Fibroblast of upper back skin (primary cell): ENCODE measurements at regions not wholly inside any gene's neighbourhood (a gene's known extent, or its start where the extent isn't known, plus 50 kb on each side); places are given as distances from the start of the nearest gene placed in this dataset.

Source experiments
- DNase-seq: peaks from one replicate; pipeline ENCODE4 v3.0.0-alpha.2; 2013

DNA sequence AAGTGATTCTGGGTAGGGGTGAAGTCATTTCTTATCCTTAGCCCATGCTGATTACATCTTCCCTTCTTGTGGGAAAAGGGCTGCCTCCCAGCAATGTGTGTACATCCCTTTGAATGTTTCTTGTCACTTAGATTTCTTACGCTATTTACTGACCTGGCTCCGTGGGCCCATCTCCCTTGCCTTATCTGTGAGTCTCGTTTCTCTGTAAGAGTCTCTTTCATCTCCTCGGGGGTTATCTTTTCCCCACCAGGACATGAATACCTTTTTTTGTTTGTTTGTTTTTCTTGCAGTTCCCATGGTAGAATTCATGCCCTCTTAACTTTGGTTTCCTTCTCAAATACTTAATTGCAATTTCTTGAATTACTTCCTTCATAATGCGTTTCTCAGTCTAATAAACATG lies 107.7 kb downstream of the BAMBI start:
- DNase-seq = no peak

DNA sequence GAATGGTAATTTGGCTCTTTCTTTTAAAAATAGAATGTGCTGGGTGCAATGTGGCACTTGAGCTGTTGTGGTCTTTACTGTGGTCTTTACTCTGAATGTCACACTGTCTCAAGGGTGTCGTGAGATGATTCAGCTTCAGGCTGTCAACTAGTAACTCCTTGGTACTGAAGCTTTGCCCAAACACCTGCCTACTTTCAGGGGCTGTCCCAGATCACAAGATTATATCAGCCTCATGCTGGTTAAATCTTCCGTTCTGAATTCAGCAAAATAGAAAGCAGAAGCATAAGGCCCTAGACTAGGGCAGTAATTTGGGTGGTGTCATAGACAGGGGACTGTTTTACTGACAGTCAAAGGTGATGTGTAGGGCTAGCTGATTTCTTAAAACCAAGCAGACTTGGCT lies 110.9 kb downstream of the BAMBI start:
- DNase-seq = no peak

DNA sequence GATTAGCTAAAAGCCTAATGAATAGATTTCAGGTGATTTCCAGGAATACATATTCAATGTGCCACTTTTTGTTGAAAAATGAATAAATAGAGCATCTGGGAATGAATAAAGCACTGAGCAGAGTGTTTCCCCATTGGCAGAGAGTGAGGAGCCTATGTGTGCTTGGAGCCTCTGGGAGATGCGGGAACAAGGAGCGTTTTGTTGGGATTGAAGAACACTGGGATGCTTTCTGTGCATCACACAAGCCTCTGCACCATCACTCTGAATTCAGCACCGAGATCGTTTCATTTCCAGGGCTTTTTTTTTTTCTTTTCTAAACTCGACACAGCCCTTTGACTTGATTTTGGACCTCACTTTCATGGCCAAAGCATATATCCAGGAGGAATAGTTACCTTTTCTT lies 111.4 kb downstream of the BAMBI start:
- DNase-seq = no peak

DNA sequence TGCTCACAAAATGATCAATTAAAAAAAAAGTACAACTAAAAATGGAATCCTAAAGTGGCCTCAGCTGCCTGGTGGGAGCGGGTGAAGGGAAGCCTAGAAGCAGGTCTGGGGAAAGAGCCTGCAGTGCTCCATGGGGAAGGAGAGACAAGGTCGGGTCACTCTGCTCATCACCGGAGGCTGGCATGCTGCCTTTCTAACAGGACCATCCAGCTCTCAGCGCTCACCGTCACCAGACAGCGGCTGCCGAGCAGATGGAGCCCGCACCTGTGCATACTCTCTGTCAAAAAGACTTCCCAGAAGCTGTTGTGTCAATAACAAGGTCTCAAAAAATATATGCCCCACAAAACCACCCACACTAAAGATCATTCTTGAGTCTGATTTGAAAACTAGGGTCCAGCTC lies 112.8 kb downstream of the BAMBI start:
- no peak for DNase-seq

DNA sequence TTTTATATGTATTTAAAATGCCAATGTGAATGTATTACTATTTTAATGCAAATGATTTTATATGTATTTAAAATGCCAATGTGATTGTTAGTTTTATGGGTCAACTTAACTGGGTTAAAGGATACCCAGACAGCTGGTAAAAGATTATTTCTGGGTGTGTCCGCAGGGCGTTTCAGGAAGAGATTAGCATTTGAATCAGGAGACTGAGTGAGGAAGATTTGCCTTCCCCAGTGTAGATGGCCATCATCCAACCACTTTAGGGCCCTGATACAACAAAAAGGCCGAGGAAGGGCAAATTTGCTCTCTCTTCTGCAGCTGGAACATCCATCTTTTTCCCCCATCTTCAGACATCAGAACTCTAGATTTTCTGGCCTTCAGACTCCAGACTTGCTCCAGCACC lies 116.2 kb downstream of the BAMBI start:
- no peak for DNase-seq

DNA sequence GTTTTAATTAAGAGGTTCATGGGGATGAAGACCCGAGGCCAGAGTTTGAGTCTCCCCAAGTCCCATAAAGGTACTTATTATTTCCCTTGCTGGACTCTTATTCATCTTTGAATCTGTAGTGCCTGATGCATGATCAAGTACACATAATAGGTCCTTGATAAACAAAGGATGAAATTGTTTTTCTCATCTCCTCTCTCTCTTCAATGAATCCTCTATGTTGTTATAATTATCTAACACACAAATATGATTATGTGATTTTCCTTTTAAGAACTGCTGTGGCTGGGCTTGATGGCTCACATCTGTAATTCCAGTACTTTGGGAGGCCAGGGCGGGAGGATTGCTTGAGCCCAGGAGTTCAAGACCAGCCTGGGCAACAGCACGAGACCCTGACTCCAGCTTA lies 117.7 kb downstream of the BAMBI start:
- no peak for DNase-seq

DNA sequence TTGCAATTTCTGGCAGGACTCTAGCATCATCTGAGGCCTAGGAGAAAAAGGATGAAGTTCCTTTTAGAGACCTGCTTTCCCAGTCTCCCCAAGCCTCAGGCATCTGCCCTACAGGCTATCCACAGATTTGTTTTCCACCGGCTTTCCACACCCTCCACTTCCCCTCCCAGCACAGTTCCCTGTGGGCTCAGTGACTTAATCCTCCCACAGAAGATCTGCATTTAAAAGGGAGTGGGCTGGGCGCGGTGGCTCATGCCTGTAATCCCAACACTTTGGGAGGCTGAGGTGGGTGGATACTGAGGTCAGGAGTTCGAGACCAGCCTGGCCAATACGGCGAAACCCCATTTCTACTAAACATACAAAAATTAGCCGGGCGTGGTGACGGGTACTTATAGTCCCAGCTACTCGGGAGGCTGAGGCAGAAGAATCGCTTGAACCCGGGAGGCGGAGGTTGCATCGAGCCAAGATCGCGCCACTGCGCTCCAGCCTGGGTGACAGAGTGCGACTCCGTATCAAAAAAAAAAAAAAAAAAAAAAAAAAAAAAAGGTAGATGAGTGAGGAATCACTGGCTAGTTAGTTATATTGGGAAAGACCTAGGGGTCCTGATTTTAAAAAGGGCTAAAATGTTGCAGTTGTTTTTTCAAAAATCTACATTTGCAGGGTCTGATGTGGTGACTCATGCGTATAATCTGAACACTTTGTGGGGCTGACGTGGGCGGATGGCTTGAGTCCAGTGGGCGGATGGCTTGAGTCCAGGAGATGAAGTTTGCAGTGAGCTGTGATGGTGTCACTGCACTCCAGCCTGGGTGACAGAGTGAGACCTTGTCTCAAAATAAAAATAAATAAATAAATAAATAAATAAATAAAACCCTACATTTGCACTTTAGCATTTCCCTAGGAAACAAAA lies 119.5 kb downstream of the BAMBI start:
- peak; percentile 49 for DNase-seq

DNA sequence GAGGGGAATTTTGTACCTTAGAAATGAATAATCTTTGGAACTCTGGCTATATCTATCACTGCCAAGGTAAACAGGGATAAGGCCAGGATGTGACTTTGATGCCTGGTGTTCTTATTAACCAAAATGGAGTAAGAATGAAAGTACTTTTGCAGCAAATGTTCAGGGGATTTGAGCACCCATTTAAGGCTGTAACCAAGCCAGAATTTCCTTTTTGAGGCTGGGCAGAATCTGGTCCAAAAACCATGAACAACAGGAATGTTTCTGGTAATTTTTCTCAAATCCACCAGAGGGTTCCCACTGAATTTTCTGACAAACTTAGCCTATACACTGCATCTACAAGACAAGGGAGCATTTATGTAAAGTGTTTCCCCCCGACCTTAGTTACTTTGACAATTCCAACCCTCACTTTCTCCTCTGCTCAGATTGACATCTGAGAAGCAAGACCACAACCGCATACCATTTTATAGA lies 120.6 kb downstream of the BAMBI start:
- peak; percentile 46 for DNase-seq

DNA sequence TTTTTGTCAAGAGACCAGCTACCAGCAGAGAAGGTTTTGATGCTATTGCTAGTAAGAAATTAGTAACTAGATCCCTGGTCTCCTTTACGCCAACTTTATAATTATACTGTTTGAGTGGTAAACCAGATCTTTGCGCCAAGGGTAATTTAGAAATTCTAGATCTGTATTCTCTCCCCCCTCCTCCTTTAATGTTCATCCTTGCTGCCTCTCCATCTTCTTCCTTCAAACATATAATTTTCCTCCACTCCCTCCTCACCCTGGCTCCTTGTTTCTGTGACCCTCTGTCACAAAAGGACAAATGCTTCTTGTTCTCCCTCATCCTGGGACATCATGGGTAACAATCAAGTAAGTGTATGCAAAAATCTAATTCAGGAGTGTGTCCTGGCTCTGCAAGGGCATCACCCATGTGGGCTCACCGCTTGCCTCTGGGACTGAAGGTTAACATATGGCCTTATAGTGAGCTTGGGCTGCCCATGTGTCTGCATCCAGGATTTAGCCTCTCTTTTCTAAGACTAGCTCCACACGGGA lies 121.2 kb downstream of the BAMBI start:
- no peak for DNase-seq

DNA sequence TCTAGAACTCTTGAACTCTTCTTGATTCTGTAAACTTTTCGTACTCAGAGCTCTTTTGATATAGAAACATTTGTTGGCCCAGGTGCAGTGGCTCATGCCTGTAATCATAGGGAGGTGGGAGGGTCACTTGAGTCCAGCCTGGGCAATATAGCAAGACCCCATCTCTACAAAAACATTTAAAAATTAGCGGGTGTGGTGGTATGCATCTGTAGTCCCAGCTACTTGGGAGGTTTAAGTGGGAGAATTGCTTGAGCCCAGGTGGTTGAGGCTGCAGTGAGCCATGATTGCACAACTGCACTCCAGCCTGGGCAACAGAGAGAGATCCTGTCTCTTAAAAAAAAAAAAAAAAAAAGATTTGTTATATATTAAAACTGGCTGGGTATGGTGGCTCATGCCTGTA lies 121.6 kb downstream of the BAMBI start:
- DNase-seq = no peak

DNA sequence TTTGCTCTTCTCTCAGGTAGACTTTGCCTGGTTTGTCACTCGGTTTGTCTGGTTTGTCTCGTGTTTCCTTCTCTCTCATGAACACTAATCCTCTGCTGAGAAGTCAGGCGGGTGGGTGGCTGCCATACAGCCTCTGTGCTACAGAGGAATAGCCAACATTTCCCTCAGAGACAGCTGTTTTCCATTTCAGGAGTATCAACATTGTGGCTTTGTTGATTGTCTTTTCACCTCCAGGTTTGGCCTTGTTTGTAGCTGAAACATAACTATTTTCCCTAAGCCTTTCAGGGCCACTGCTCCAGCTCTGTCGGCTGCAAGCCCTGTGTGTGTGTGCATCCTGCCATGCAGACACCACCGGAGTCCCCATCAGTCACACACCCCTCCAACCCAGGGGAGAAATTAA lies 122.8 kb downstream of the BAMBI start:
- DNase-seq = peak; percentile 5

DNA sequence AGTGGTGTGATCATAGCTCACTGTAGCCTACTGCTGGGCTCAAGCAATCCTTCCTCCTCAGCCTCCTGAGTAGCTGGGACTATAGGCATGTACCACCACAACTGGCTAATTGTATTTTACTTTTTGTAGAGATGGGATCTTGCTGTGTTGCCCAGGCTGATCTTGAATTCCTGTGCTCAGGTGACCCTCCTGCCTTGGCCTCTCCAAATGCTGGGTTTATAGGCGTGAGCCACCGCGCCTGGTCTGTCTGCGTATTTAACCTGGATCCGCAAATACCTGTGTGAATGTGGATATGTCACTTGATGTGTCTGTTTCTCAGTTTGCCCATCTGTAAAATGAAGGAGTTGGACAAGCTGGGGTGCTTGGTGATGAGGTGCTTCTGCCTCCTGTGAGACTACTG lies 123.9 kb downstream of the BAMBI start:
- no peak for DNase-seq

DNA sequence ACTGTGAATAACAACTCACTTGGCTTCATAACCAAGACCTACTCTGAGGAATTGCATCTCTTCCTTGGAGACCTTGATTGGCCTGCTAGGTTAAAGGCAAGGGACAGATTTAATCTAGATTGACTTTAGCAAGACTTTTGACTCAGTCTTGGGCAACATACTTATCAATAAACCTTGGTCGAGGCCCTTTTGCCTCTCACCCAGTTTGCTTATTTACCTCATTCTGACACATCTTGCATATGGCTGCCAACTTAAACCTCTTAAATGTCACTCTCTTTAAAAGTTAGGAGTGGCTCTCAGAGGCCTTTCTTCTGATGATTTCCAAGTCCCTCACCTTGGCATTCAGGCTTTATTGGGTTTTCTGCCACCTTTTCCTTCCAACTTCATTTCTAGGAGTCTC lies 124.5 kb downstream of the BAMBI start:
- no peak for DNase-seq

DNA sequence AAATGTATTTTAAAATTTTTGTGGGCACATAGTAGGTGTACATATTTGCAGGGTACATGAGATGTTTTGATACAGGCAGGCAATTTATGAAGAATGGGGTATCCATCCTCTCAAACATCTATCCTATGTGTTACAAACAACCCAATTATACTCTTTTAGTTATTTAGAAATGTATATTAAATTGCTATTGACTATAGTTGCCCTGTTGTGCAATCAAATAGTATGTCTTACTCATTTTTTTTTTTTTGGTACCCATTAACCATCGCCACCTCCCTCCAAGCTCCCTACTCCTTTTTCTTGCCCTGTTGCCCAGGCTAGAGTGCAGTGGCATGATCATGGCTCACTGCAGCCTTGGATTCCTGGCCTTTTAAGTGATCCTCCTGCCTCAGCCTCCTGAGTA lies 128.1 kb downstream of the BAMBI start:
- DNase-seq = no peak

DNA sequence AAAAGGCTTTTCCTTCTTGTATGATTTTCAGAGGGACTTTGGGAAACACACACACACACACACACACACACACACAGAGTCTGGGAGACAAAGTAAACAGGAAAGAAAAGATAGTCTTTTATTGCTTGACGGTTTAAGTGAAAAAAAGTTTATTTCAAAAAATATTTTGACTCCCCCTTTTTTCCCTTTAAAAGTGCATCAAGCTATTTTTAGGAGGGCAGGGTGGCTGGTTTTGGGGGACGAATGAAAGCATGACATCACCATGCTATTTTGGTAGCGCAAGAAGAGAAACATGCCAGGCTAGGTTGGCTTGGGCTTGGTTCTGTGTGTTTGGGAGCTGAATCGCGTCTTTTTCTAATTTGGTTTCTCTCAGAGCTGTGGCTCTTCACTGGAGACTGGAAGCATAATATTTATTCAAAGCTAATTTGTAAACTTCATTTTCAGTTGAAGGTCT lies 129.2 kb downstream of the BAMBI start:
- no peak for DNase-seq

DNA sequence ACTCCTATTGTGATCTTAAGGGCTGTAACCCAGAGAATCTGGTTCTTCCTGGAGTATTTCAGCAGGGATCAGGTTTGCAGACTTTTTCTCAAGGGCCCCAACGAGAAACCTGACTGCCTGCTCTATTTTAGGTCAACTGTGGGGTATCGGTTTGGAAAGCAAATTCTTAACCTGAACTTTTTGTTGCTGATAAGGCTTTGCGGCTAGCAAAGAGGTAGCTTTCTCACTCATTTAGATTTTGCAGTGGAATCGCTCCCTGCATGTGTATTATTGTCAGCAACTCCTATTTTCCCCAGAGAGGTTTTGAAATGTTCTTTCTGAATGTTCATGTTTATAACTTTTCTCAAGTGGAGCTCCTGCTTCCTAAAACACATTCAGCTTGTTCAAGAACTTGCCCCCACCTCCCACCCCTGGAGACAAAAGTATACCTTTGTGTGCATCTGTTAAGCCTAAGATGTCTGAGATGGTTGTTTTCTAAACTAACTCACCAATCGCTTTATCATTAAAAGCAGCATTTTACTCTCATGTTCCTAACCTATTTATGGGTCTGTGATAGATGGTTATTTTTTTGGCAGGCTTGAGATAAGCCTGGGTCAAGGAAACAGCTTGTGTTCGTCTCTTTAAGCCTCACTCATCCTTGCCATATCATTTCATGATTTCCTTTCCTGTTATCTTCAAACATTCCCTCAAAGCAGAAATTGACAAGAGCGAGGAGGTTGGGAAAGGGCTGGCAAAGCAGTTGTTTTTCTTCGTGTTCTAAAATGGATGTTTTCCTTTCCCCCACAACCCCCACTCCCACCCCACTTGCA lies 129.8 kb downstream of the BAMBI start:
- DNase-seq = no peak

DNA sequence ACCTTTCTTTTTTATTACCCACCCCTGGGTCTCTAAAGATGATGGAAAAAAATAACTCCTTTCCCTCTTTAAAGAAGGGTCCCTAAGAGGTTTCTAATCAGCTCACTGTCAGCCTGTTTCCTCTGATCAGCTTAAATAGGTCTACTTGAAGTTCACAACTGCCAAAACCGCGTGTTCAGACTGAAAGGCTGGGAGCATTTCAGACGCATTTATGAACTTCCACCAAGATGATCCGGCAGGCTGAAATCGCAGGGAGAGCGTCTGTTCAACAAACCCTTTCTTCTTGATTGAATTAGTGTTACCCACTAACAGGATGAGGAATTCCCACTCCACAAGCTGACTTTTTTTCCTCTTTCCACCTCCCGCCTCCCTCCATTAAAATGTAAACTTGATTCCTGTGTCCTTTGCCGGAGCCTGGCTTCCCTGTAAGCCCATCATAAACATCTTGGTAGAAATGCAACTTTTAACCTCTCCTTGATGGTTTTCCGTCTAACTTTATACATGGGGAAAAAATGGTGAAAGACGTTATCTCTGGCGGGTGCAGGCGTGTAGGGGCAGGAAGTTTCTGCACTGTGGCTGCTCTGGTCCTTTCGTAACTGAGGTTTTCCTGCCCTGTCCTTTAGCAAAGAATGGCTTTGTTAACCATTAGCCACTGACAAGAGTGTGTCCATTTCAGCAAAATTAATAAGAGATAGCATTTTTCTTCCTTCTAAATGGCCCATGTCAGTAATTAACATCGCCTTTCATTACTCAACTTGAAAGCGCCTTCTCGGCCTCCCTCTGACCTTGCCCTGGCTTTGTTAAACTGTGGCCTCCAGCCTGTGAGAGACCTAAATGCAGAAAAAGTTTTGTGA lies 130.7 kb downstream of the BAMBI start:
- DNase-seq = peak; percentile 18

DNA sequence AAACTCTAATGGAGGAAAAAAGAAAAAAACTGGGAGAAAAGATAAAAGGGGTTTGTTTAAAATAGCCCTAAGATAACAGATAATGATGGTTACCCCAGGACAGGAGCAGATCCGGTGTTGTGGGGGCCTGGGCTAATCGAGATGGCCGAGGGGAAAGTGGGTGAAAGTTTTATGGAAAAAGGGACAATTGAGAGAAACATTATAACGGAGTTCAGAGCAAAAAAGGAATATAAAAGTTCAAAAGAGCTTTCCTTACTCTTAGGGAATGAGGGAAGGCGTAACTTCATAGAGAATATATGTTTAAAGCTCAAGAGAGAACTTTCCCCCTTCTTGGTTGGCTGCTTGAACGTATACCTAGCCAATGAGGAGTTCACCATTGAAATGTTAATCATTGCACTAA lies 131.4 kb downstream of the BAMBI start:
- DNase-seq = no peak

DNA sequence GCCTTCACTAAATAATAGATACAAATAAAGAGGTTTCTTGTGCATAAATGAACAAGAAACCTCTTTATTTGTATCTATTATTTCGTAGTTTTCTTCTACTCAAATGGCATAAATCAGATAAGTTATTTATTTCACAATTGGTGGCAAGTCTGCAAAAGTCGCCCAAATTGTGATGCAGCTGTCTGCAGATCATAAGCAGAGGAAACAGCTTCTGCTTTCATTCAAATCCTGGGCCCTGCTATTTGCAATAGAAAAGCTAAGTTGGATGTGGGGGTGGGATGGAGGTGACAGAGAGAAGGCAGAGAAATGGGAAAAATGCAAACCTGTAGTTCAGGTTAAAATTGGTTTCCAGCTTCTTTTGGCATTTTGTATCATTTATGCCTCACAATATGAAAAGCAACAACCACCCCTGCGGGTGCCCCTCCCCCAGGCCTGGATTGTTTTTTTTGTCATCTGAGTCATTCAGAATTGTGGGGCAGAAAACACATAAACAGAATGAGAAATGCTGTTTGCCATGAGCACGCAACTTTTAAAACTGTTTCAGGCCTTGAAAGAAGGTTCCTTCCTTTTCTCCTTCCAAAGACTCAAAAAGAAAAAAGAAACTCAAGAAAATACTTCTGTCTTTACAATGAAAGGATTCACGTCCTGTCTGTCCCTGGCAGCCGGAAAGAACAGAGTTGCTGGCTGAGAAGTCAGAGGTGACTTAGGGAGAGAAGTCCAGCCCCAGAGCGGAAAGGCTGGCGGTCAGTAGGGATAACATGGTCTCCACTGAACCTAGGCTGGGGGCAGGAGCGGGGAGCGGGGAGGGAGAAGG lies 132.9 kb downstream of the BAMBI start:
- no peak for DNase-seq

DNA sequence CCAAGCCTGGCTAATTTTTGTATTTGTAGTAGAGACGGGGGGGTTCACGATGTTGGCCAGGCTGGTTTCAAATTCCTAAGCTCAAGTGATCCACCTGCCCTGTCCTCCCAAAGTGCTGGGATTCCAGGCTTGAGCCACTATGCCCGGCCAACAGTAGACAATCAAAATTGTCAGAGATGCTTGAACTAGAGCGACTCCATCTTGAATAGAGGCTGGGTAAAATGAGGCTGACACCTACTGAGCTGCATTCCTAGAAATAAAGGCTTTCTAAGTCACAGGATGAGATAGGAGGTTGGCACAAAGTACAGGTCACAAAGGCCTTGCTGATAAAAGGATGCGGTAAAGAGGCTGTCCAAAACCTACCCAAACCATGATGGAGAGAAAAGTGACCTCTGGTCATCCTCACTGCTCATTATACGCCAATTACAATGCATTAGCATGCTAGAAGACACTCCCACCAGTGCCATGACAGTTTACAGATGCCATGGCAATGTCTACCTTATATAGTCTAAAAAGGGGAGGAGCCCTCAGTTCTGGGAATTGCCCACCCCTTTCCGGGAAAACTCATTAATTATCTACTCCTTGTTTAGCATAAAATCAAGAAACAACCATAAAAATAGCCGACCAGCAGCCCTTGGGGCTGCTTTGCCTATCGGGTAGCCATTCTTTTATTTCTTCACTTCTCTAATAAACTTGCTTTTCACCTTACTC lies 134.5 kb downstream of the BAMBI start:
- DNase-seq = no peak
